ENCODE measurements at regions not wholly inside any gene's neighbourhood (a gene's known extent, or its start where the extent isn't known, plus 50 kb on each side); places are given as distances from the start of the nearest gene placed in this dataset.

GRCh38 chr6:8557014-8557748 is 121.8 kb upstream of the SLC35B3 start:
- Histone ChIP-seq H3K9me3 (ENCODE audit: control insufficient read depth in 4 of 4, insufficient read depth in 3 of 4, low read length in 3 of 4) (no peaks in the 10 kb centered on the region), H3K27ac (ENCODE audit: low read depth in 1 of 2, low read length in 1 of 2) (no peak overlapping the region)
- DNase-seq, result no peak

GRCh38 chr6:8556370-8557013 is 121.1 kb upstream of the SLC35B3 start:
- Histone ChIP-seq H3K4me3 (no peak overlapping the region), H3K9me3 (ENCODE audit: control insufficient read depth in 4 of 4, insufficient read depth in 3 of 4, low read length in 3 of 4) (no peaks in the 10 kb centered on the region), H3K36me3 (ENCODE audit: control insufficient read depth in 4 of 4, insufficient read depth in 4 of 4, low read length in 4 of 4) (no peaks in the 10 kb centered on the region), H3K9ac (ENCODE audit: insufficient read depth in 1 of 2, low read length in 2 of 2) (no peak overlapping the region), H3K4me1 (ENCODE audit: control insufficient read depth in 5 of 5, insufficient read depth in 5 of 5, low read length in 5 of 5) (peaks cover 0 to 7% (median 0%) of the 10 kb centered on the region in 5 donors), H3K27me3 (ENCODE audit: control insufficient read depth in 3 of 3, insufficient read depth in 3 of 3, low read length in 2 of 3) (no peaks in the 10 kb centered on the region), H3K27ac (ENCODE audit: low read depth in 1 of 2, low read length in 1 of 2) (no peak overlapping the region)
- ATAC-seq (ENCODE audit: insufficient read depth, low FRiP score) (no peak), DNase-seq (peak in 1 of 3 donors; percentile 32)
- WGBS, 2 donors, result 56 to 85% methylated on average over 1 of the region's 1 CpG
- no peak for TF ChIP-seq CTCF (IDR thresholded peaks at IDR 0.05; ENCODE audit: control extremely low read depth, extremely low read depth)

More at GRCh38 chr6:8557014-8557748, 121.8 kb upstream of the SLC35B3 start:
- Histone ChIP-seq H3K4me3 (no peak overlapping the region), H3K9ac (ENCODE audit: insufficient read depth in 1 of 2, low read length in 2 of 2) (no peak overlapping the region), H3K4me1 (ENCODE audit: control insufficient read depth in 5 of 5, insufficient read depth in 5 of 5, low read length in 5 of 5) (peaks cover 0 to 7% (median 0%) of the 10 kb centered on the region in 5 donors), H3K27me3 (ENCODE audit: control insufficient read depth in 3 of 3, insufficient read depth in 3 of 3, low read length in 2 of 3) (no peaks in the 10 kb centered on the region), H3K36me3 (ENCODE audit: control insufficient read depth in 4 of 4, insufficient read depth in 4 of 4, low read length in 4 of 4) (no peaks in the 10 kb centered on the region)
- 76 to 84% methylated on average over 2 of the region's 2 CpGs for WGBS, 2 donors
- ATAC-seq (ENCODE audit: insufficient read depth, low FRiP score), result no peak
- TF ChIP-seq CTCF (IDR thresholded peaks at IDR 0.05; ENCODE audit: control extremely low read depth, extremely low read depth), result no peak

- DNase-seq (peak in 1 of 3 donors; percentile 68), ATAC-seq (ENCODE audit: insufficient read depth, low FRiP score) (no peak)
- Histone ChIP-seq H3K4me1 (ENCODE audit: control insufficient read depth in 5 of 5, insufficient read depth in 5 of 5, low read length in 5 of 5) (peaks cover 0 to 44% (median 6%) of the 10 kb centered on the region in 5 donors), H3K9ac (ENCODE audit: insufficient read depth in 1 of 2, low read length in 2 of 2) (no peak overlapping the region), H3K27ac (ENCODE audit: low read depth in 1 of 2, low read length in 1 of 2) (no peak overlapping the region), H3K9me3 (ENCODE audit: control insufficient read depth in 4 of 4, insufficient read depth in 3 of 4, low read length in 3 of 4) (no peaks in the 10 kb centered on the region), H3K27me3 (ENCODE audit: control insufficient read depth in 3 of 3, insufficient read depth in 3 of 3, low read length in 2 of 3) (no peaks in the 10 kb centered on the region), H3K36me3 (ENCODE audit: control insufficient read depth in 4 of 4, insufficient read depth in 4 of 4, low read length in 4 of 4) (no peaks in the 10 kb centered on the region), H3K4me3 (no peak overlapping the region)
- WGBS, 2 donors, result 89% methylated on average over 2 of the region's 2 CpGs
- no peak for TF ChIP-seq CTCF (IDR thresholded peaks at IDR 0.05; ENCODE audit: control extremely low read depth, extremely low read depth)
Measured at GRCh38 chr6:8551993-8552392, 116.6 kb upstream of the SLC35B3 start.
